OCI-LY7 (cell line): ENCODE measurements at regions not wholly inside any gene's neighbourhood (a gene's known extent, or its start where the extent isn't known, plus 50 kb on each side); places are given as distances from the start of the nearest gene placed in this dataset.

ENCODE experiments used
- BruUV-seq: library from RNA; stranded (reverse); fragments of 400-500 nt; replicated peaks from 2 replicates; lab custom pipeline; 2021; lab: Mats Ljungman, UMichigan
- CTCF ChIA-PET: fragments of 300-600 bp; sonication (Branson Sonifier 250); formaldehyde crosslinking; loops from one replicate; lab custom pipeline; 2022; ENCODE audit warnings: antibody characterized with exemption; ENCODE audit not compliant: unreplicated experiment; lab: Charles Lee
- POLR2A ChIA-PET: fragments of 300-600 bp; sonication (Branson Sonifier 250); formaldehyde crosslinking; loops from one replicate; lab custom pipeline; 2022; ENCODE audit warnings: antibody characterized with exemption; lab: Charles Lee
- DNase-seq: peaks from one replicate; pipeline ENCODE4 v3.0.0-alpha.2; 2015; ENCODE audit warnings: low spot score
- H2AFZ ChIP-seq: fragments of 200-600 bp; sonication (generic), shearing (Covaris generic); 2 replicates; pipeline ENCODE4 v1.6.1; 2014; ENCODE audit warnings: mild to moderate bottlenecking, antibody characterized with exemption, low read length, moderate library complexity
- H3K27ac ChIP-seq: fragments of 200-600 bp; sonication (generic); 2 replicates; pipeline ENCODE4 v1.5.1; 2014; ENCODE audit warnings: mixed run types, low read depth, mild to moderate bottlenecking, moderate library complexity, low read length, inconsistent platforms; ENCODE audit not compliant: poor library complexity, severe bottlenecking
- H3K36me3 ChIP-seq: fragments of 200-600 bp; sonication (generic); 2 replicates; pipeline ENCODE4 v1.6.1; 2014; ENCODE audit warnings: mild to moderate bottlenecking, antibody characterized with exemption, low read length, moderate library complexity, mixed read lengths; ENCODE audit not compliant: insufficient read depth
- H3K4me1 ChIP-seq: fragments of 200-600 bp; sonication (generic); 2 replicates; pipeline ENCODE4 v1.5.1; 2014; ENCODE audit warnings: mild to moderate bottlenecking, low read length; ENCODE audit not compliant: insufficient read depth, poor library complexity, severe bottlenecking
- H3K4me2 ChIP-seq: fragments of 200-600 bp; sonication (generic); 2 replicates; pipeline ENCODE4 v1.6.1; 2014; ENCODE audit warnings: mild to moderate bottlenecking, low read length
- H3K4me3 ChIP-seq: fragments of 200-600 bp; sonication (generic); 2 replicates; pipeline ENCODE4 v1.5.1; 2014; ENCODE audit warnings: mild to moderate bottlenecking, low read depth, low read length; ENCODE audit not compliant: poor library complexity, severe bottlenecking
- H3K79me2 ChIP-seq: fragments of 200-600 bp; sonication (generic); 2 replicates; pipeline ENCODE4 v1.6.1; 2016; ENCODE audit warnings: low read depth, mild to moderate bottlenecking, low read length, moderate library complexity, mixed read lengths; ENCODE audit not compliant: insufficient read depth
- H3K9me2 ChIP-seq: fragments of 200-600 bp; sonication (generic); 2 replicates; pipeline ENCODE4 v1.6.1; 2016; ENCODE audit warnings: mild to moderate bottlenecking, low read length, mixed read lengths; ENCODE audit not compliant: insufficient read depth
- H3K9me3 ChIP-seq: fragments of 200-600 bp; sonication (generic); 2 replicates; pipeline ENCODE4 v1.6.1; 2014; ENCODE audit warnings: mild to moderate bottlenecking, mixed run types, low read length, mixed read lengths
- H4K20me1 ChIP-seq: fragments of 200-600 bp; sonication (generic); 2 replicates; pipeline ENCODE4 v1.6.1; 2014; ENCODE audit warnings: mild to moderate bottlenecking, antibody characterized with exemption, low read length, moderate library complexity, mixed read lengths; ENCODE audit not compliant: insufficient read depth
- EZH2phosphoT487 ChIP-seq: fragments of 200-600 bp; sonication (generic); IDR thresholded peaks from 2 replicates; pipeline ENCODE4 v1.6.1; 2018; ENCODE audit warnings: low read depth, borderline replicate concordance, mild to moderate bottlenecking, mixed run types, antibody characterized with exemption, low read length, moderate library complexity, mixed read lengths
- intact Hi-C: fragments of 100-400 bp; cut with micrococcal nuclease; formaldehyde crosslinking; loops from one replicate; pipeline ENCODE4 v1.10.0; 2022; ENCODE audit not compliant: unreplicated experiment
- TF ChIP-seq, protein P1 (sequence below): fragments of 200-600 bp; sonication (generic); conservative IDR thresholded peaks from 2 replicates; pipeline ENCODE4 v1.5.1; 2014; ENCODE audit warnings: mild to moderate bottlenecking, antibody characterized with exemption, low read length, moderate library complexity, mixed read lengths

DNA sequence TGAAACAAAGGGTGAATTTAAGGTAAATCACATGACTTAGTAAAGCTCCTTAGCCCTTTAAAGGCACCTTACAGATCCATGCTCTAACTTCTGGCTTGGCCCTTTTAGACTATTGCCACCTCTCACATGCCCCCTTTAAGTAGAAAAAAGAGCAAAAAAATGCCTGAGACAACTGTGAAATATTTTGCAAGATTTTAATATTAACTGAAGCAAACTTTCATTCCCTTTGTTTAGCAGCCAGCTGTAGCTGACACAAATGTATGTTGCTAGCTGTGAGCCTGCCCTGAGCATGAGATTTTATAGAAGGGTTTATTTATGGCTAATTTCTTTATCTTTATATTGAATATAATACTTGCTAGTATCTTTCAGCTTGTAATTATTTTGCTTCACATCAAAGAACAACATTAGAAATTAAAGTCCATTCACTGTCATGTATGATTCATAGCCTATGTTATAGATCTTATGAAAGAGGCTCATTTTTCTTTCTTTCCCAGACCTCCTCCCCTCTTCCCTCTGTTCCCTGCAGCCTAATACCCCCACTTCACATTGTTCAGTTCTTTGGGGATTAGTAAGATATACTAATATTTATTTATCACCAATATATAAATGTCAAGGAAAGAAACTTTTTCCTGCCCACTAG, 637.2 kb upstream of the ZEB2 start:
- H4K20me1 ChIP-seq: no peaks in the 10 kb centered on the region
- H3K27ac ChIP-seq: no peak overlapping the region
- H3K4me2 ChIP-seq: no peak overlapping the region
- H3K4me3 ChIP-seq: no peak overlapping the region
- H3K9me3 ChIP-seq: peaks cover 4% of the 10 kb centered on the region; the same call in 1 of the 2 replicates
- TF ChIP-seq, protein P1, sequence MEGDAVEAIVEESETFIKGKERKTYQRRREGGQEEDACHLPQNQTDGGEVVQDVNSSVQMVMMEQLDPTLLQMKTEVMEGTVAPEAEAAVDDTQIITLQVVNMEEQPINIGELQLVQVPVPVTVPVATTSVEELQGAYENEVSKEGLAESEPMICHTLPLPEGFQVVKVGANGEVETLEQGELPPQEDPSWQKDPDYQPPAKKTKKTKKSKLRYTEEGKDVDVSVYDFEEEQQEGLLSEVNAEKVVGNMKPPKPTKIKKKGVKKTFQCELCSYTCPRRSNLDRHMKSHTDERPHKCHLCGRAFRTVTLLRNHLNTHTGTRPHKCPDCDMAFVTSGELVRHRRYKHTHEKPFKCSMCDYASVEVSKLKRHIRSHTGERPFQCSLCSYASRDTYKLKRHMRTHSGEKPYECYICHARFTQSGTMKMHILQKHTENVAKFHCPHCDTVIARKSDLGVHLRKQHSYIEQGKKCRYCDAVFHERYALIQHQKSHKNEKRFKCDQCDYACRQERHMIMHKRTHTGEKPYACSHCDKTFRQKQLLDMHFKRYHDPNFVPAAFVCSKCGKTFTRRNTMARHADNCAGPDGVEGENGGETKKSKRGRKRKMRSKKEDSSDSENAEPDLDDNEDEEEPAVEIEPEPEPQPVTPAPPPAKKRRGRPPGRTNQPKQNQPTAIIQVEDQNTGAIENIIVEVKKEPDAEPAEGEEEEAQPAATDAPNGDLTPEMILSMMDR: no peak
- no peak for TF ChIP-seq EZH2phosphoT487
- no peak for DNase-seq
- BruUV-seq: no TSS peak
- intact Hi-C loops: no loop called here
- H3K79me2 ChIP-seq: no peaks in the 10 kb centered on the region
- no peaks in the 10 kb centered on the region for H3K9me2 ChIP-seq
- ChIA-PET POLR2A (interaction anchor here (0.6 to 0.9 kb wide), 3 partner anchors 20 to 592 kb away, joined by 3 read pairs; no protein-coding TSS in a partner anchor), CTCF (no interaction called here)
- no peak overlapping the region for H2AFZ ChIP-seq
- H3K4me1 ChIP-seq: no peaks in the 10 kb centered on the region
- no peaks in the 10 kb centered on the region for H3K36me3 ChIP-seq

DNA sequence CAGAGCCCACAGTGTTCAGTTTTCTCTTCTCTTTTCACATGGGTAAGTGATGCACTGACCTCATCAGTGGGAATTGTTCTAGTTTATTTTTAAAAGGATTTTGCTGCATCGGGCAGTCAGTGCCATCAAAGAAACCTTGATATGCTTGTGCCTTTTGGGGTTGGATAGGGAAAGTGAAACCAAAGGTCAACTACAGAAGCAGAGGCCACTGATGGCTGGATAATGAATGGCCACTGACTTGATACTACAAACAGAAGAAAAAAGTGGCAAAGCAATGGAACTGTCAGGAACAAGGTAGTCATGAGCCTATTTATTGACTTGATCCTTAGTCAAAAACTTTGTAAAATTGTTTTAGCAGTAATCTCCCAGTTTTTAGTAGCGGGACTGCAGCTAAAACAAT, 636.3 kb upstream of the ZEB2 start:
- Histone ChIP-seq H2AFZ (no peak overlapping the region), H3K4me1 (no peaks in the 10 kb centered on the region), H3K79me2 (no peaks in the 10 kb centered on the region), H4K20me1 (no peaks in the 10 kb centered on the region), H3K4me2 (no peak overlapping the region), H3K9me3 (peaks cover 4% of the 10 kb centered on the region; the same call in 1 of the 2 replicates), H3K36me3 (no peaks in the 10 kb centered on the region), H3K9me2 (no peaks in the 10 kb centered on the region), H3K27ac (no peak overlapping the region), H3K4me3 (no peak overlapping the region)
- TF ChIP-seq, protein P1: no peak
- TF ChIP-seq EZH2phosphoT487: no peak
- no TSS peak for BruUV-seq
- CTCF ChIA-PET: no interaction called here
- no peak for DNase-seq
- POLR2A ChIA-PET: interaction anchor here (0.7 kb wide), 1 partner anchor 1115 kb away, joined by 3 read pairs; no protein-coding TSS in a partner anchor
- intact Hi-C loops: no loop called here

DNA sequence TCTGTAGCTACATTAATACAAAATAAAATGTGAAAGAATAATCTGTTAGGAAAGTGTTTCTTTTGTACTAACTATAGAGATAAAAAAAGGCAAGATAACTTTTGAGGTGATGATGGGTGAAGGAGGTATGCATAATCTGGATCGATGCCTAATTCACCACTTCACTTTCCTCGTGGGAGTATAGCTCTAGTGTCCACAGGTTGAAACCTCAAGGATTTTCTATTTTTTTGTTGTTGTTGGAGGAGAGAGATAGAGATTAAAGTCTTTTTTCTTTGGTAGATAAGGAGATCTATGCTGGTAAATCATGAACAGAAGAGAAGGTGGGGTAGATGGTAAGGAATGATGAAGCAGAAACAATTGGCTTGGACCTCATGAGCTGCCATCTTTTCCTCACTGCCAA, 635.3 kb upstream of the ZEB2 start:
- no peaks in the 10 kb centered on the region for H3K4me1 ChIP-seq
- intact Hi-C loops: no loop called here
- no peaks in the 10 kb centered on the region for H4K20me1 ChIP-seq
- H3K79me2 ChIP-seq: no peaks in the 10 kb centered on the region
- TF ChIP-seq EZH2phosphoT487: no peak
- TF ChIP-seq, protein P1: no peak
- peaks cover 4% of the 10 kb centered on the region; the same call in 1 of the 2 replicates for H3K9me3 ChIP-seq
- DNase-seq: no peak
- H3K36me3 ChIP-seq: no peaks in the 10 kb centered on the region
- BruUV-seq: no TSS peak
- ChIA-PET POLR2A (interaction anchor here (0.6 to 0.7 kb wide), 2 partner anchors 133 to 543 kb away, joined by 3 read pairs; no protein-coding TSS in a partner anchor), CTCF (no interaction called here)
- no peak overlapping the region for H3K27ac ChIP-seq
- no peak overlapping the region for H3K4me2 ChIP-seq
- H2AFZ ChIP-seq: no peak overlapping the region
- no peak overlapping the region for H3K4me3 ChIP-seq
- H3K9me2 ChIP-seq: no peaks in the 10 kb centered on the region
